SH-SY5Y (cell line): ENCODE measurements at regions not wholly inside any gene's neighbourhood (a gene's known extent, or its start where the extent isn't known, plus 50 kb on each side); places are given as distances from the start of the nearest gene placed in this dataset.

Experiments used
- GATA2 ChIP-seq: IDR thresholded peaks from 2 replicates; pipeline ENCODE4 v1.6.1; 2011; ENCODE audit warnings: mild to moderate bottlenecking, low read depth, low read length
- GATA3 ChIP-seq: IDR thresholded peaks from 2 replicates; pipeline ENCODE4 v1.6.1; 2011; ENCODE audit warnings: low read depth, mild to moderate bottlenecking, low read length, moderate library complexity

DNA sequence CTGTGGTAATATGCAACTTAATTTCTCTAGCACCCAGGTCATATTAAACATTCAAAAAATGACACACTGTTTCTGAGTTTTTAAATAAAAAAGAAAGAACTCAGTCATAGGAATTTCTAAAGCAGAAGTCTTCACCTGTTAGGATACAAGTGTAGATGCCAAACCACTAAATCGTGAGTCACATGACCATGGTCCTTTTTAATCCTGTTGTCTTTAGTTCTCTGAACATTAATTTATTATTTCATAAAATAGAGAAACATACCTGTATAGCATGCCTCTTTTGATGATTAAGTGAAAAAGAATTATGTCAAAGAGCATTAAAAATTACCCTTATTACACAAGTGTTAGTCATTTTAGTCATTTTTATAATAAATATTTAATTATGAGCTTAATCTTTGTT is 398.8 kb downstream of the CCDC85A start:
- TF ChIP-seq GATA2 (no peak), GATA3 (no peak)
